AG04449 (cell line): ENCODE measurements at regions not wholly inside any gene's neighbourhood (a gene's known extent, or its start where the extent isn't known, plus 50 kb on each side); places are given as distances from the start of the nearest gene placed in this dataset.

Experiments used
- CTCF ChIA-PET: fragments of 350-600 bp; formaldehyde crosslinking; extraction: SDS; loops from one replicate; lab custom pipeline; 2021; ENCODE audit warnings: antibody characterized with exemption; lab: Yijun Ruan, JAX
- POLR2A ChIA-PET: fragments of 400-600, 350-600 bp; formaldehyde crosslinking; extraction: SDS; loops from one replicate; lab custom pipeline; 2020; ENCODE audit warnings: antibody characterized with exemption, inconsistent platforms; lab: Yijun Ruan, JAX
- DNase-seq: peaks from one replicate; pipeline ENCODE4 v3.0.0-alpha.2; 2010; ENCODE audit warnings: low read depth, low spot score
- H3K4me3 ChIP-seq: 2 replicates; pipeline ENCODE4 v1.5.1; 2011; ENCODE audit warnings: low read depth, mild to moderate bottlenecking, control low read depth, low read length
- TF ChIP-seq, protein P1 (sequence below): IDR thresholded peaks from one replicate; pipeline ENCODE4 v1.5.1; 2011; ENCODE audit warnings: mild to moderate bottlenecking, moderate library complexity, low read length, control low read depth, inconsistent platforms; ENCODE audit not compliant: insufficient read depth; ENCODE audit errors: missing control alignments

DNA sequence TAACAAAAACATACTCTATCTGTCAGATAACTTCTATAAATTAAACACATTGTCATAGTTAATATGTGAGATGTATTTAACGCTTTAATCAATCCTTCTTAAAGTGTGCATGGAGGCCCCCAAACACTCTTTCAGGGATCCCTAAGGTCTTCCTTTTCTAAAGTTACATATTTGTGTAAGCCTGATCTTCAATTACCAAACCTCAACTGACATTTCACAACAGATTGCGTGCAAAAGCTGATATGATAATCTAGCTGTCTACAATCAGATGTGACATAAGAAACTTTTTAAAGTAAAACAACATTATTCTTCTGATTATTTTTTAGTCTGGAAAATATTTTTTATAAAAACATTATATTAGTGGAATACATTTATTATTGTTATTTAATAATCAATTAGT is 1850.4 kb downstream of the OLFM4 start:
- CTCF ChIA-PET: no interaction called here

DNA sequence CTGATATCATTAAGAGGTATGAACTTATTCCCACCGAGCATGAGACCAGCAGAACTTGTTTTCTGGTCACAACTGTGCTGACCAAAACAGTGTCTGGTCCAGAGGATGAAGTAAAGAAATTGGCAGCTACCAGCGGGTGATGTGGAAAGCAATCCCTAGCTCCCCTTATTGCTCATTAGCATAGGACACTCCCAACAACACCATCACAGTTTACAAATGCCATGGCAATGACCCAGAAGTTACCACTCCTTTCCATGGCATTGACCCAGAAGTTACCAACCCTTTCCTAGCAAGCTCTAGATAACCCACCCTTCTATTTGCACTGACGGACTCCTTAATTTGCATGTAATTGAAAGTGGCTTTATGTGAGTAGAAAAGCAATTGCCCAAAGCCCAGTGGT is 1856.1 kb downstream of the OLFM4 start:
- no peak overlapping the region for H3K4me3 ChIP-seq
- TF ChIP-seq, protein P1, sequence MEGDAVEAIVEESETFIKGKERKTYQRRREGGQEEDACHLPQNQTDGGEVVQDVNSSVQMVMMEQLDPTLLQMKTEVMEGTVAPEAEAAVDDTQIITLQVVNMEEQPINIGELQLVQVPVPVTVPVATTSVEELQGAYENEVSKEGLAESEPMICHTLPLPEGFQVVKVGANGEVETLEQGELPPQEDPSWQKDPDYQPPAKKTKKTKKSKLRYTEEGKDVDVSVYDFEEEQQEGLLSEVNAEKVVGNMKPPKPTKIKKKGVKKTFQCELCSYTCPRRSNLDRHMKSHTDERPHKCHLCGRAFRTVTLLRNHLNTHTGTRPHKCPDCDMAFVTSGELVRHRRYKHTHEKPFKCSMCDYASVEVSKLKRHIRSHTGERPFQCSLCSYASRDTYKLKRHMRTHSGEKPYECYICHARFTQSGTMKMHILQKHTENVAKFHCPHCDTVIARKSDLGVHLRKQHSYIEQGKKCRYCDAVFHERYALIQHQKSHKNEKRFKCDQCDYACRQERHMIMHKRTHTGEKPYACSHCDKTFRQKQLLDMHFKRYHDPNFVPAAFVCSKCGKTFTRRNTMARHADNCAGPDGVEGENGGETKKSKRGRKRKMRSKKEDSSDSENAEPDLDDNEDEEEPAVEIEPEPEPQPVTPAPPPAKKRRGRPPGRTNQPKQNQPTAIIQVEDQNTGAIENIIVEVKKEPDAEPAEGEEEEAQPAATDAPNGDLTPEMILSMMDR: no peak
- ChIA-PET POLR2A (no interaction called here), CTCF (no interaction called here)
- no peak for DNase-seq

More for the DNA sequence above, 1850.4 kb downstream of the OLFM4 start:
- TF ChIP-seq, protein P1: no peak
- POLR2A ChIA-PET: no interaction called here
- DNase-seq: no peak
- no peak overlapping the region for H3K4me3 ChIP-seq

DNA sequence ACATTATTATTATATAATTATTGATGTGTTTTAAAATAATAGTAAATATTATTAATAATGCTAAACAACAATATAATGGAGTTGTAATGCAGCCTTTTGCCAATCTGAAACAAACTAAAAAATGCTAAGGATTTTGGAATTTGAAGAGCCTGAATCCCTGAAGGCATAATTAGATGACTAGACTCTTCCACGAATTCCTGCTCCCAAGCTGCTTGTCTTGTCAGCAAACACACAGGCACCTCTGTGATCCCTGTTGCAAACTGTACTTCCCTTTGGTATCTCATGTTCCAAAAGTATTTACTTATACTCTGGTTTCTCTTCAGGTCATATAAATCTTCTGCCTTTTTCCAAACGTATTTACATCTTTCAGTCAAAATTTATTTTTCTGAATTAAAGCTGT is 1862.4 kb downstream of the OLFM4 start:
- TF ChIP-seq, protein P1: no peak
- POLR2A ChIA-PET: no interaction called here
- CTCF ChIA-PET: no interaction called here
- no peak overlapping the region for H3K4me3 ChIP-seq
- DNase-seq: no peak

DNA sequence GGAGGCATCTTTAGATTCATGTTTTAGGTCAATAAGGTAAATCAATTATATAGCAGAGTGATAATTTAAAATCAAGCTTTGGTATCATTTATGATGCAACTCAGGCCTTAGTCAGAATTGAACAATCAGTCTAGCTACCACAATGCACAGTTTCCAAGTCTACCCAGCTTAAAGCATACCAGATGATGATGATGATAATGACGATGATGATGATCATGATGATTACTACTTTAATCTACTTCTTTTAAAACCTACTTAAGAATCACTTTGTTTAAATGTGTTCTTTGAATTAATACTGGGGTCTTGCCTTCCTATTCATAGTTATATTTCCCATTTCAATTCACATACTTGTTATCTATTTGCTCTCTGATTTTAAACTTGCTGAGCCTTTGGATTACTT is 1872.7 kb downstream of the OLFM4 start:
- ChIA-PET POLR2A (no interaction called here), CTCF (no interaction called here)

DNA sequence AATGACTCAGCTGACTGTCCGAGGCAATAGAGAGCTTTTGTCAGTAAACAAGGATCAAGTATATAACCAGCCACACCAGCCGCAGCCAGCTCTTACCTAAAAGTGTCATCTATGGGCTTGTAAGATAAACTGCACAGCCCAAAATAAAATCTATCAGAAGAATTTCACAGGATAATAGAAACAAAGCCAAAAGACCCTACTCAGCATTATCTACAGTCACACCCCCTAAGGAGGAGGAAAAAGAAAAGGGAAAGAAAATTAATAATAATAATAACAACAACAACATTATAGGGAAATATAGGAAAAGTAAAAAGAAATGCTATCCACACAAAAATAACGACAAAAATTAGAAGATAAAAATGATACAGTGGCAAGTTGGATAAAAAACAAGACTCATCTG is 1883.8 kb downstream of the OLFM4 start:
- H3K4me3 ChIP-seq: no peak overlapping the region
- CTCF ChIA-PET: no interaction called here
- POLR2A ChIA-PET: no interaction called here
- TF ChIP-seq, protein P1: no peak
- DNase-seq: no peak

More for the DNA sequence above, 1872.7 kb downstream of the OLFM4 start:
- no peak overlapping the region for H3K4me3 ChIP-seq
- TF ChIP-seq, protein P1: no peak
- no peak for DNase-seq

DNA sequence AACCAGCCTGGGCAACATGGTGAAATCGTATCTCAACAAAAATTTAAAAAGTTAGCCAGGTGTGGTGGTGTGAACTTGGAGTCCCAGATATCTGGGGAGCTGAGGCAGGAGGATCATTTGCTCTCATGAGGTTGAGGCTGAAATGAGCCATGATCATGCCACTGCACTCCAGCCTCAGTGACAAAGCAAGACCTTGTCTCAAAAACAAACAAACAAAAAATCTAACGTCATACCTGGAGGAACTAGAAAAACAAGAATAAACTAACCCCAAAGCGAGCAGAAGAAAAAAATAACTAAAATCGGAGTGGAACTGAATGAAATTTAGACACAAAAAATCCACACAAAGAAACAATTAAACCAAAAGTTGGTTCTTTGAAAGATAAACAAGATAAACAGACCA is 1885.1 kb downstream of the OLFM4 start:
- TF ChIP-seq, protein P1: no peak
- DNase-seq: no peak
- CTCF ChIA-PET: no interaction called here
- no peak overlapping the region for H3K4me3 ChIP-seq
- POLR2A ChIA-PET: no interaction called here
